Osteoblast (primary cell): ENCODE measurements at regions not wholly inside any gene's neighbourhood (a gene's known extent, or its start where the extent isn't known, plus 50 kb on each side); places are given as distances from the start of the nearest gene placed in this dataset.
A peak's percentile ranks its signal among the peaks of the same experiment; 100 is the strongest.

Experiments used
- DNase-seq: peaks from one replicate; pipeline ENCODE4 v3.0.0; 2011; ENCODE audit warnings: low spot score, mixed read lengths; ENCODE audit not compliant: insufficient read length; ENCODE audit errors: missing footprints
- H2AFZ ChIP-seq: 2 replicates; pipeline ENCODE4 v1.6.0; 2011; ENCODE audit warnings: mild to moderate bottlenecking, low read length
- H3K27ac ChIP-seq: 2 replicates; pipeline ENCODE4 v1.5.1; 2011; ENCODE audit warnings: mild to moderate bottlenecking, low read depth, low read length, moderate library complexity
- H3K27me3 ChIP-seq: 2 replicates; pipeline ENCODE4 v1.6.0; 2012; ENCODE audit warnings: mild to moderate bottlenecking, control low read depth, inconsistent platforms, low read length, moderate library complexity; ENCODE audit not compliant: insufficient read depth
- H3K36me3 ChIP-seq: 2 replicates; pipeline ENCODE4 v1.5.1; 2011; ENCODE audit warnings: mild to moderate bottlenecking, low read length, control low read depth, moderate library complexity; ENCODE audit not compliant: insufficient read depth
- H3K4me1 ChIP-seq: 2 replicates; pipeline ENCODE4 v1.5.1; 2011; ENCODE audit warnings: mild to moderate bottlenecking, low read length, control low read depth, moderate library complexity; ENCODE audit not compliant: insufficient read depth
- H3K4me2 ChIP-seq: 2 replicates; pipeline ENCODE4 v1.6.0; 2011; ENCODE audit warnings: mild to moderate bottlenecking, low read length; ENCODE audit not compliant: insufficient read depth
- H3K4me3 ChIP-seq: fragments of 200-600 bp; sonication (generic); 3 replicates; pipeline ENCODE4 v1.5.1; 2012; ENCODE audit warnings: mild to moderate bottlenecking, low read length, inconsistent platforms; ENCODE audit not compliant: insufficient read depth
- H3K79me2 ChIP-seq: 2 replicates; pipeline ENCODE4 v1.6.0; 2012; ENCODE audit warnings: mild to moderate bottlenecking, low read length, control low read depth, inconsistent platforms; ENCODE audit not compliant: insufficient read depth
- H3K9me3 ChIP-seq: 2 replicates; pipeline ENCODE4 v1.5.1; 2011; ENCODE audit warnings: low read depth, low read length, control low read depth
- H4K20me1 ChIP-seq: 2 replicates; pipeline ENCODE4 v1.6.0; 2012; ENCODE audit warnings: mild to moderate bottlenecking, low read length, control low read depth; ENCODE audit not compliant: insufficient read depth
- CTCF ChIP-seq: IDR thresholded peaks from 2 replicates; pipeline ENCODE4 v1.5.1; 2011; ENCODE audit warnings: mild to moderate bottlenecking, low read depth, low read length, moderate library complexity; ENCODE audit errors: extremely low read depth

GRCh38 chr9:1202512-1203280 is 152.5 kb downstream of the DMRT2 start:
- Histone ChIP-seq H3K4me1 (no peaks in the 10 kb centered on the region), H3K79me2 (no peaks in the 10 kb centered on the region), H3K4me2 (no peak overlapping the region), H3K9me3 (no peaks in the 10 kb centered on the region), H3K27ac (no peak overlapping the region), H4K20me1 (no peaks in the 10 kb centered on the region), H2AFZ (no peak overlapping the region), H3K36me3 (no peaks in the 10 kb centered on the region), H3K4me3 (no peak overlapping the region), H3K27me3 (no peaks in the 10 kb centered on the region)
- TF ChIP-seq CTCF, result no peak
- no peak for DNase-seq

GRCh38 chr9:1207686-1208085 is 157.5 kb downstream of the DMRT2 start:
- no peaks in the 10 kb centered on the region for H3K4me1 ChIP-seq
- H2AFZ ChIP-seq, result no peak overlapping the region
- H3K27me3 ChIP-seq, result no peaks in the 10 kb centered on the region
- peak; percentile 37 for DNase-seq
- peak overlapping the region; percentile 39 for H3K4me2 ChIP-seq
- no peak overlapping the region for H3K4me3 ChIP-seq
- H3K36me3 ChIP-seq, result no peaks in the 10 kb centered on the region
- no peak for TF ChIP-seq CTCF
- no peaks in the 10 kb centered on the region for H3K9me3 ChIP-seq
- no peaks in the 10 kb centered on the region for H3K79me2 ChIP-seq
- H3K27ac ChIP-seq, result peak overlapping the region; percentile 90
- no peaks in the 10 kb centered on the region for H4K20me1 ChIP-seq

- TF ChIP-seq CTCF, result no peak
- Histone ChIP-seq H3K9me3 (no peaks in the 10 kb centered on the region), H2AFZ (no peak overlapping the region), H3K27me3 (no peaks in the 10 kb centered on the region), H4K20me1 (no peaks in the 10 kb centered on the region), H3K4me1 (no peaks in the 10 kb centered on the region), H3K79me2 (no peaks in the 10 kb centered on the region), H3K36me3 (no peaks in the 10 kb centered on the region), H3K4me3 (no peak overlapping the region), H3K27ac (peak overlapping the region; percentile 90), H3K4me2 (peak overlapping the region; percentile 39)
- no peak for DNase-seq
Observed at GRCh38 chr9:1208157-1208556, 158.0 kb downstream of the DMRT2 start.

GRCh38 chr9:1210954-1211353 is 160.8 kb downstream of the DMRT2 start:
- Histone ChIP-seq H2AFZ (no peak overlapping the region), H3K79me2 (no peaks in the 10 kb centered on the region), H3K27me3 (no peaks in the 10 kb centered on the region), H3K4me1 (no peaks in the 10 kb centered on the region), H3K36me3 (no peaks in the 10 kb centered on the region), H3K27ac (no peak overlapping the region), H3K4me2 (no peak overlapping the region), H4K20me1 (no peaks in the 10 kb centered on the region), H3K4me3 (no peak overlapping the region), H3K9me3 (no peaks in the 10 kb centered on the region)
- DNase-seq, result no peak
- TF ChIP-seq CTCF, result no peak
